RWPE1 (cell line): ENCODE measurements at regions not wholly inside any gene's neighbourhood (a gene's known extent, or its start where the extent isn't known, plus 50 kb on each side); places are given as distances from the start of the nearest gene placed in this dataset.

Experiments used
- CTCF ChIA-PET: fragments of 350-600 bp; sonication (Branson Sonifier 250); formaldehyde crosslinking; extraction: SDS; loops from one replicate; lab custom pipeline; 2021; lab: Yijun Ruan, JAX
- POLR2A ChIA-PET: fragments of 400-600 bp; formaldehyde crosslinking; extraction: SDS; loops from one replicate; lab custom pipeline; 2020; ENCODE audit warnings: antibody characterized with exemption; ENCODE audit not compliant: low non-redundant PET; lab: Yijun Ruan, JAX
- DNase-seq: peaks from one replicate; pipeline ENCODE4 v3.0.0; 2012; ENCODE audit warnings: low spot score
- H3K27ac ChIP-seq: fragments of 450-650 bp; 2 replicates; pipeline ENCODE4 v1.5.1; 2017
- TF ChIP-seq, protein P1 (sequence below): fragments of 450-650 bp; conservative IDR thresholded peaks from 2 replicates; pipeline ENCODE4 v1.5.1; 2017; ENCODE audit warnings: low read depth, mild to moderate bottlenecking

GRCh38 chr15:87123676-87124382 is 1044.2 kb downstream of the AGBL1 start:
- TF ChIP-seq, protein P1, sequence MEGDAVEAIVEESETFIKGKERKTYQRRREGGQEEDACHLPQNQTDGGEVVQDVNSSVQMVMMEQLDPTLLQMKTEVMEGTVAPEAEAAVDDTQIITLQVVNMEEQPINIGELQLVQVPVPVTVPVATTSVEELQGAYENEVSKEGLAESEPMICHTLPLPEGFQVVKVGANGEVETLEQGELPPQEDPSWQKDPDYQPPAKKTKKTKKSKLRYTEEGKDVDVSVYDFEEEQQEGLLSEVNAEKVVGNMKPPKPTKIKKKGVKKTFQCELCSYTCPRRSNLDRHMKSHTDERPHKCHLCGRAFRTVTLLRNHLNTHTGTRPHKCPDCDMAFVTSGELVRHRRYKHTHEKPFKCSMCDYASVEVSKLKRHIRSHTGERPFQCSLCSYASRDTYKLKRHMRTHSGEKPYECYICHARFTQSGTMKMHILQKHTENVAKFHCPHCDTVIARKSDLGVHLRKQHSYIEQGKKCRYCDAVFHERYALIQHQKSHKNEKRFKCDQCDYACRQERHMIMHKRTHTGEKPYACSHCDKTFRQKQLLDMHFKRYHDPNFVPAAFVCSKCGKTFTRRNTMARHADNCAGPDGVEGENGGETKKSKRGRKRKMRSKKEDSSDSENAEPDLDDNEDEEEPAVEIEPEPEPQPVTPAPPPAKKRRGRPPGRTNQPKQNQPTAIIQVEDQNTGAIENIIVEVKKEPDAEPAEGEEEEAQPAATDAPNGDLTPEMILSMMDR: no peak
- ChIA-PET CTCF (no interaction called here), POLR2A (no interaction called here)
- no peak overlapping the region for H3K27ac ChIP-seq
- no peak for DNase-seq

GRCh38 chr15:87121336-87121735 is 1041.7 kb downstream of the AGBL1 start:
- TF ChIP-seq, protein P1: no peak
- ChIA-PET POLR2A (no interaction called here), CTCF (no interaction called here)
- DNase-seq: no peak
- no peak overlapping the region for H3K27ac ChIP-seq

GRCh38 chr15:87120555-87120954 is 1040.9 kb downstream of the AGBL1 start:
- ChIA-PET CTCF (no interaction called here), POLR2A (no interaction called here)

GRCh38 chr15:87118846-87119245 is 1039.2 kb downstream of the AGBL1 start:
- POLR2A ChIA-PET: no interaction called here
- CTCF ChIA-PET: interaction anchor here (0.6 kb wide), 1 partner anchor 1127 kb away, joined by 3 read pairs; no protein-coding TSS in a partner anchor
- no peak overlapping the region for H3K27ac ChIP-seq
- TF ChIP-seq, protein P1: no peak
- DNase-seq: no peak

More at GRCh38 chr15:87120555-87120954, 1040.9 kb downstream of the AGBL1 start:
- no peak for DNase-seq
- H3K27ac ChIP-seq: no peak overlapping the region
- TF ChIP-seq, protein P1: no peak

- ChIA-PET CTCF (no interaction called here), POLR2A (no interaction called here)
- DNase-seq: no peak
- TF ChIP-seq, protein P1: no peak
- no peak overlapping the region for H3K27ac ChIP-seq
Measured at GRCh38 chr15:87118435-87118834, 1038.8 kb downstream of the AGBL1 start.

DNA sequence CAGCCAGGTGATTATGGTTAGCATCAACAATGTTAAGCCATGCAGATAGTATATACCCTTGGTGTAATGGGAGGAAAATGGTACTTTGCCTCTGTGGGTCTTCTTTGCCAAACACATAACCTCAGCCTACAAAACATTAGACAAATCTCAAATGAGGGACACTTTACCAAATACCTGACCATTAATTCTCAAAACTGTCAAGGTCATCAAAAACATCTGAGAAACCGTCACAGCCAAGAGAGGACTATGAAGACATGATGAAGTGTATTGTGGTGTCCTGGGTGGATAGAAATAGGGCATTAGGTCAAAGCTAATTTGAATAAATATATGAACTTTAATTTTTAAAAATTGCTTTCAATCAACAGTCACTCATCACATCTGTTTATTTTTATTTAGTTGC is 1036.1 kb downstream of the AGBL1 start:
- POLR2A ChIA-PET: no interaction called here
- CTCF ChIA-PET: no interaction called here
- DNase-seq: no peak
- no peak overlapping the region for H3K27ac ChIP-seq
- TF ChIP-seq, protein P1: no peak
